AG04450 (cell line): ENCODE measurements at regions not wholly inside any gene's neighbourhood (a gene's known extent, or its start where the extent isn't known, plus 50 kb on each side); places are given as distances from the start of the nearest gene placed in this dataset. TPM values are rescaled to one million over a fixed set of nuclear protein-coding genes. Genes with fewer than 3 reads are reported as not detected.

Experiments used
- CTCF ChIA-PET: fragments of 300-600, 350-600 bp; formaldehyde crosslinking; extraction: SDS; loops from one replicate; lab custom pipeline; 2022; ENCODE audit warnings: antibody characterized with exemption, inconsistent platforms; lab: Charles Lee
- POLR2A ChIA-PET: fragments of 350-600 bp; formaldehyde crosslinking; extraction: SDS; loops from one replicate; lab custom pipeline; 2021; ENCODE audit warnings: antibody characterized with exemption, inconsistent platforms; lab: Yijun Ruan, JAX
- DNase-seq: peaks from one replicate; pipeline ENCODE4 v3.0.0-alpha.2; 2011; ENCODE audit warnings: low read depth, low spot score
- H3K27ac ChIP-seq: one replicate; pipeline ENCODE4 v1.5.1; 2012; ENCODE audit warnings: low read depth, low read length, control low read depth
- H3K27me3 ChIP-seq: one replicate; pipeline ENCODE4 v1.6.0; 2012; ENCODE audit warnings: low read length; ENCODE audit not compliant: control insufficient read depth, insufficient read depth
- H3K4me3 ChIP-seq: 2 replicates; pipeline ENCODE4 v1.5.1; 2011; ENCODE audit warnings: mild to moderate bottlenecking, low read depth, low read length, control low read depth
- H3K9me3 ChIP-seq: 2 replicates; pipeline ENCODE4 v1.5.1; 2012; ENCODE audit warnings: low read length; ENCODE audit not compliant: control insufficient read depth, insufficient read depth
- CTCF ChIP-seq: IDR thresholded peaks from 2 replicates; pipeline ENCODE4 v1.5.1; 2011; ENCODE audit warnings: low read depth, low read length, control low read depth, inconsistent platforms
- small RNA-seq: library from RNA; depleted of rRNA; stranded (forward); fragments of <200 nt; gene quantifications from one replicate; pipeline ENCODE3, GENCODE V24; 2012; ENCODE audit warnings: low read depth; ENCODE audit not compliant: insufficient read length

GRCh38 chr12:107635139-107635538 is 50.5 kb upstream of the PWP1 start:
- ChIA-PET POLR2A (no interaction called here), CTCF (interaction anchor here (1.0 to 3.0 kb wide), 2 partner anchors 24 to 503 kb away, joined by 3 to 10 read pairs; no protein-coding TSS in a partner anchor)
- no peak overlapping the region for H3K27ac ChIP-seq
- H3K9me3 ChIP-seq: no peaks in the 10 kb centered on the region
- H3K4me3 ChIP-seq: no peak overlapping the region
- H3K27me3 ChIP-seq: no peaks in the 10 kb centered on the region
- TF ChIP-seq CTCF: no peak
- DNase-seq: no peak

Small RNA genes in the stretch of these regions (small RNA-seq; reads per million reads assigned to genes)
- not detected for gene RF00284
- not detected for gene RNA5SP371
